ENCODE measurements at regions not wholly inside any gene's neighbourhood (a gene's known extent, or its start where the extent isn't known, plus 50 kb on each side); places are given as distances from the start of the nearest gene placed in this dataset.

DNA sequence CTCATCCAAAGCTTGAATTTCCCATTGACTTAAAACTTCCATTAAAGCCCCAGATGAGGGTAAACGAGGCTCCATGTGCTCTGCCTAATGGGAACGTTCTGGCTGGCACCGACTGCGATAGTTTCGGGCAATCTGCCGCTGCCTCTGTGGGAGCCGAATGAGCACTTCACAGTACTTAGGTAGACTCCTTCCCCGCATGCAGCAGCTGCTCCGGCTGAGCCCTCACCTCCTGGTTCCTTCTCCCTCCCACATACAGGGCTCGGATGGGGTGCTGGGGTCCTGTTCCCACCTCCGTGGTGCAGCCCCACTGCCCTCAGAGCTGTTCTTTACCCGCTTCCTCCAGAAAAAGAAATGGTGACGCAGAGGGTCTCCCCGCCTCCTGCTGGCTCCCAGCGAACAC, 476.5 kb upstream of the SALL3 start:
- TF ChIP-seq TAF1 (IDR thresholded peaks at IDR 0.05; ENCODE audit: borderline replicate concordance, low read depth, low read length) (no peak), POLR2AphosphoS5 (IDR thresholded peaks at IDR 0.05; ENCODE audit: low read depth, low read length) (no peak), POLR2A (IDR thresholded peaks at IDR 0.05; ENCODE audit: low read depth, low read length) (no peak)

All from GM12892 (cell line).